PC-9 (cell line): ENCODE measurements at regions not wholly inside any gene's neighbourhood (a gene's known extent, or its start where the extent isn't known, plus 50 kb on each side); places are given as distances from the start of the nearest gene placed in this dataset.

ENCODE experiments used
- BruUV-seq: library from RNA; stranded (reverse); fragments of 400-500 nt; replicated peaks from 2 replicates; lab custom pipeline; 2021; lab: Mats Ljungman, UMichigan
- CTCF ChIA-PET: fragments of 300-600 bp; sonication (Branson Sonifier 250); formaldehyde crosslinking; loops from one replicate; lab custom pipeline; 2022; ENCODE audit warnings: antibody characterized with exemption; lab: Charles Lee
- POLR2A ChIA-PET: fragments of 300-600 bp; sonication (Branson Sonifier 250); formaldehyde crosslinking; loops from one replicate; lab custom pipeline; 2022; ENCODE audit warnings: antibody characterized with exemption; ENCODE audit not compliant: unreplicated experiment; lab: Charles Lee
- DNase-seq, 2 experiments: peaks; one replicate each; pipeline versions ENCODE4 v3.0.0 to v3.0.0-alpha.2; 2015 to 2022; ENCODE audit warnings: mixed read lengths in 1 of 2
- H2AFZ ChIP-seq: fragments of 200-600 bp; sonication (generic); 2 replicates; pipeline ENCODE4 v1.8.1; 2017; ENCODE audit warnings: antibody characterized with exemption
- H3F3A ChIP-seq: fragments of 200-600 bp; sonication (generic); 2 replicates; pipeline ENCODE4 v1.8.1; 2017; ENCODE audit warnings: antibody characterized with exemption, mild to moderate bottlenecking, low read depth; ENCODE audit not compliant: insufficient read depth
- H3K27ac ChIP-seq: fragments of 200-600 bp; sonication (generic); 2 replicates; pipeline ENCODE4 v1.6.1; 2016; ENCODE audit warnings: mixed run types
- H3K27me3 ChIP-seq: fragments of 200-600 bp; sonication (generic); 2 replicates; pipeline ENCODE4 v1.6.1; 2016; ENCODE audit warnings: low read depth, mixed run types; ENCODE audit not compliant: insufficient read depth
- H3K36me3 ChIP-seq: fragments of 200-600 bp; sonication (generic); 2 replicates; pipeline ENCODE4 v1.6.1; 2016; ENCODE audit warnings: low read depth, mixed run types
- H3K4me1 ChIP-seq: fragments of 200-600 bp; sonication (generic); replicated peaks from 2 replicates; pipeline ENCODE4 v1.6.1; 2016; ENCODE audit warnings: mixed run types; ENCODE audit not compliant: insufficient read depth
- H3K4me2 ChIP-seq: fragments of 200-600 bp; sonication (generic); 2 replicates; pipeline ENCODE4 v1.6.1; 2017; ENCODE audit warnings: mixed run types
- H3K4me3 ChIP-seq: fragments of 200-600 bp; sonication (generic); 2 replicates; pipeline ENCODE4 v1.6.1; 2016; ENCODE audit warnings: mixed run types
- H3K79me2 ChIP-seq: fragments of 200-600 bp; sonication (generic); 2 replicates; pipeline ENCODE4 v1.6.1; 2017; ENCODE audit warnings: low read depth, mixed run types
- H3K9me2 ChIP-seq: fragments of 200-600 bp; sonication (generic); 2 replicates; pipeline ENCODE4 v1.8.1; 2017; ENCODE audit warnings: mild to moderate bottlenecking; ENCODE audit not compliant: insufficient read depth
- H3K9me3 ChIP-seq: fragments of 200-600 bp; sonication (generic); 2 replicates; pipeline ENCODE4 v1.8.1; 2016; ENCODE audit warnings: low read depth; ENCODE audit not compliant: insufficient read depth
- H4K20me1 ChIP-seq: fragments of 200-600 bp; sonication (generic); 2 replicates; pipeline ENCODE4 v1.8.1; 2017; ENCODE audit not compliant: insufficient read depth
- CTCF ChIP-seq: fragments of 200-600 bp; sonication (generic); conservative IDR thresholded peaks from 2 replicates; pipeline ENCODE4 v1.6.1; 2017; ENCODE audit warnings: mixed run types, antibody characterized with exemption, mild to moderate bottlenecking, moderate library complexity
- EZH2 ChIP-seq: fragments of 200-600 bp; sonication (generic); IDR thresholded peaks from 2 replicates; pipeline ENCODE4 v1.8.0; 2017; ENCODE audit warnings: antibody characterized with exemption, low read depth
- intact Hi-C: fragments of 100-400 bp; cut with micrococcal nuclease; formaldehyde crosslinking; loops from one replicate; pipeline ENCODE4 v1.10.0; 2022; ENCODE audit not compliant: unreplicated experiment

- Histone ChIP-seq H3K9me2 (no peaks in the 10 kb centered on the region; the same call in 1 of the 2 replicates), H3K79me2 (no peaks in the 10 kb centered on the region), H3K4me3 (no peak overlapping the region), H3K27ac (no peak overlapping the region), H3K27me3 (no peaks in the 10 kb centered on the region), H3K9me3 (no peaks in the 10 kb centered on the region), H3F3A (peaks cover 5% of the 10 kb centered on the region; the same call in 1 of the 2 replicates), H3K4me1 (peaks cover 11% of the 10 kb centered on the region), H3K4me2 (no peak overlapping the region), H3K36me3 (no peaks in the 10 kb centered on the region), H4K20me1 (no peaks in the 10 kb centered on the region), H2AFZ (no peak overlapping the region)
- POLR2A ChIA-PET, result no interaction called here
- no peak for DNase-seq
- no peak for TF ChIP-seq EZH2
- TF ChIP-seq CTCF, result no peak
- CTCF ChIA-PET, result no interaction called here
- intact Hi-C loops, result no loop called here
- BruUV-seq, result no TSS peak
These were observed 105.9 kb upstream of the SH3BP4 start for GRCh38 chr2:234845602-234846590.

- H3F3A ChIP-seq, result peaks cover 30% of the 10 kb centered on the region
- no peaks in the 10 kb centered on the region for H4K20me1 ChIP-seq
- no peak overlapping the region for H3K4me2 ChIP-seq
- intact Hi-C loops, result no loop called here
- H3K79me2 ChIP-seq, result no peaks in the 10 kb centered on the region
- ChIA-PET CTCF (no interaction called here), POLR2A (no interaction called here)
- H3K36me3 ChIP-seq, result no peaks in the 10 kb centered on the region
- no peaks in the 10 kb centered on the region for H3K27me3 ChIP-seq
- no peak for DNase-seq
- no peak overlapping the region for H3K27ac ChIP-seq
- no TSS peak for BruUV-seq
- no peaks in the 10 kb centered on the region for H3K9me3 ChIP-seq
- TF ChIP-seq CTCF (no peak), EZH2 (no peak)
- peaks cover 36% of the 10 kb centered on the region for H3K4me1 ChIP-seq
- no peak overlapping the region for H2AFZ ChIP-seq
- H3K9me2 ChIP-seq, result no peaks in the 10 kb centered on the region; the same call in 1 of the 2 replicates
- no peak overlapping the region for H3K4me3 ChIP-seq
These were observed 108.4 kb upstream of the SH3BP4 start for GRCh38 chr2:234843411-234843810.

- intact Hi-C loops, result no loop called here
- no peaks in the 10 kb centered on the region for H3K9me3 ChIP-seq
- peaks cover 42% of the 10 kb centered on the region for H3K4me1 ChIP-seq
- no peak for TF ChIP-seq CTCF
- BruUV-seq, result no TSS peak
- no peak for DNase-seq
- H3K36me3 ChIP-seq, result no peaks in the 10 kb centered on the region
- H4K20me1 ChIP-seq, result no peaks in the 10 kb centered on the region
- H3K4me2 ChIP-seq, result no peak overlapping the region
- H3K27me3 ChIP-seq, result no peaks in the 10 kb centered on the region
- no peak overlapping the region for H3K4me3 ChIP-seq
- ChIA-PET CTCF (no interaction called here), POLR2A (no interaction called here)
- H3K27ac ChIP-seq, result no peak overlapping the region
- peaks cover 30% of the 10 kb centered on the region for H3F3A ChIP-seq
- no peaks in the 10 kb centered on the region; the same call in 1 of the 2 replicates for H3K9me2 ChIP-seq
- no peak overlapping the region for H2AFZ ChIP-seq
- no peaks in the 10 kb centered on the region for H3K79me2 ChIP-seq
These were observed 109.1 kb upstream of the SH3BP4 start for GRCh38 chr2:234842753-234843152.
